Activated CD8-positive, alpha-beta memory T cell treated with anti-CD3 and anti-CD28 coated beads for 24 hours (primary cell): ENCODE measurements at regions not wholly inside any gene's neighbourhood (a gene's known extent, or its start where the extent isn't known, plus 50 kb on each side); places are given as distances from the start of the nearest gene placed in this dataset.

Source experiments
- DNase-seq: peaks from one replicate; pipeline ENCODE4 v3.0.0-alpha.2; 2020

GRCh38 chr2:220837226-220837625 lies 734.9 kb downstream of the EPHA4 start:
- no peak for DNase-seq

DNA sequence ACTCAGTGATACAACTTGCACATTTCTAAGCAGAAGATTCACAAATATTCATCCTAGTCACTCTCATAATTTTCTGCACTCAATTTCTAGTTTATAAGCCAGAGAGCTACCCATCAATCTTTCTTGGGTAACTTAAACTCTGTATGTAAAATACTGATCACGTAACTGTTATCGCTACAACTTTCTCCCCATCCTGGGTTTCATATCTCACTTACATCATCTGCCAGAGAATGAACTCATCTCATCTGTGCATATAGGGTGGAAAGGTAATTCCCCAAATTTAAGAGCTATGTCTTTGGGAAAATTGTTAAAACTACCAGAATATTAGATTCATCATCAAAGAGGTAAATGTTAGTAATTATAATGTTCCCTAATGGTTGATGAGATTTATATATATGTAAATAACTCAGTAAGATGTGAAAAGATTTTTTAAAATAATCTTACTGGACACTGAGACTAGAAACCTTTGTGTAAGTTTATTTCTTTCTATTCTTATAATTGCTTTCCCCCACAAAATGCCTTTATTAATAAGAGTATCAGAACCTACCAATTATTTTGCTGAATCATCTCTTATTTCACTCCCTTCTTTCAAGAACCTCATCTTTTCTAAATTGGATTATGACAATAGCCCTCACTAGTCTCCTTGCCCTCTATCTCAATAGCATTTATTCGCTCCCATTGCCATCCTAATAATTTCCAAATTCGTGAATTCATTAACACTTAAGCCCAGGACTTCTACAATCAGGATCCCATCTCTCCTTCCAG lies 729.0 kb downstream of the EPHA4 start:
- DNase-seq, result no peak

GRCh38 chr2:220845766-220846273 lies 726.3 kb downstream of the EPHA4 start:
- DNase-seq, result no peak

DNA sequence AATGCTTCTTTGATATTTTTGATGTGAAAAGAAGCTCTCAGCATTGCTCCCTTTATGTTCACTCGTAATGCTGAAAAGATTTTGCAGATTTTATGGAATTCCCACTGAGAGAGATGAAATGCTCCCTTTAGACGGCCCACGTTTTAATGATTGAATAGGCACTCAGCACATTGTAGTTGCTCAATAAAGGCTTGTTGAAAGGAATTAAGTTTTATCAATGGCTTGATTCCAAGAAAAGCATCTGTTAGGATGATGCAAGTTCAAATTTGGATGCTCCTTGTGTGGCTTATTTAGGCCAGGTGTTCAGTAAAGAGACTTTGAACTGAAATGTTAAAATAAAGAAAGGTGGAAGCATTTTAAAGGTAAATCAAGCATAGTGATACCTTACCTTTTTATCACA lies 725.1 kb downstream of the EPHA4 start:
- no peak for DNase-seq

- DNase-seq, result no peak
Observed at GRCh38 chr2:220847589-220847988, 724.5 kb downstream of the EPHA4 start.

- no peak for DNase-seq
Observed at GRCh38 chr2:220849433-220849832, 722.7 kb downstream of the EPHA4 start.

DNA sequence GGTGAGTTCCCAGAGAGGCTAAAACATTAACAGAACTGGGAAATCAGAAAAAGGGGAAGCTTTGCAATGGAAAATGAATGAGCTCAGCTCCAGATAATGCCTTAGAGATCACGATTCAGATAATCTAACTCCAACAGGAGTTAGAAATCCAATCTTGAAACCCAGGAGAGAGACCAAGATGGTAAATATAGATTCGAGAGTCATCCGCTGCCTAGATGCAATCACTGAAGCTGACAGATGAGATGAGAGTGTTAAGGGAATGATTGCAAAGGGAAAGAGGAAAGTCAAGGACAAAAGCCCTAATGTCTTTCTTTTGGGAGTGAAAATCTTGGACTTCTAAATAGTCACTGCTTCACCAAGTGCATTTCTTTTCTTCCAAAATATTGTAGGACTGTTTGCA lies 722.0 kb downstream of the EPHA4 start:
- DNase-seq, result no peak

- no peak for DNase-seq
Observed at GRCh38 chr2:220855296-220855695, 716.8 kb downstream of the EPHA4 start.

DNA sequence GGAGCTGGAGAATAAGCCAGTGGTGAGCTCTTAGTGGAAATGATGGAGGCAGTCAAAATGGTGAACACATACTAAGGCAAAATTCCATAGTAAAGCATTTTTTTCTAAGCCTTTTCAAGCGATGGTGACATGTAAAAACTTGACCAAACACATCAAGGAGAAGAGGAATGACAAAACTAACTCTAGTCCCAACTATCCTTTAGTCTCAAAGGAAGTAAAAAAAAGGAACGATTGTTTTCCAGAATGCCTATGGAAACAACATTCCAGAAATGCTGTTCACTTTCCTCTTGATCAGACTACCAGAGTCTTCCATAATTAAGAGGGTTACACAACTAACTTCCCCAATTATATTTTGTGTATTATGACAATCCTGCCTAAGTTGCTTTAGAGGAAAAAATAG lies 715.6 kb downstream of the EPHA4 start:
- DNase-seq, result no peak

GRCh38 chr2:220857368-220857767 lies 714.7 kb downstream of the EPHA4 start:
- no peak for DNase-seq

GRCh38 chr2:220858101-220858500 lies 714.0 kb downstream of the EPHA4 start:
- no peak for DNase-seq

- DNase-seq, result no peak
Observed at GRCh38 chr2:220871909-220872308, 700.2 kb downstream of the EPHA4 start.

- no peak for DNase-seq
Observed at GRCh38 chr2:220876080-220876824, 695.9 kb downstream of the EPHA4 start.

DNA sequence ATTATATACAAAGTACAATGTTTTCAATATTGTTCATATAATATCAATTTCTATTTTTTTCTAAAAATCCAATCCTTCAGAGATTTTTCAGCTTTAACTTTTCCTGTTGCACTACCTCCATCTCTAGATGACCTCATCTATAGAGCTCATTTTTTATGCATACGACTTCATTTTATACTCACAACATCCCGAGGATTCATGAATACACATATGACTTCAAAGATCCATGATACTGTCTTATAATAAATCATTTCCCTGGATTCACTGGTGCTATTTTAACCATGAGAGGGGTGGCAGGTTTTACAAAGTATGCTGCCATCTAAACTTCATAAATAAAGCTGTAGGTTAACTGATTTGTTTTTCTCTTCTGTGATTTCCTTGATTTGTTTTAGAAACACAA lies 694.6 kb downstream of the EPHA4 start:
- no peak for DNase-seq

GRCh38 chr2:220877897-220878296 lies 694.2 kb downstream of the EPHA4 start:
- DNase-seq, result no peak

- DNase-seq, result no peak
Observed at GRCh38 chr2:220880623-220881596, 691.2 kb downstream of the EPHA4 start.

GRCh38 chr2:220882507-220882906 lies 689.6 kb downstream of the EPHA4 start:
- DNase-seq, result no peak

- no peak for DNase-seq
Observed at GRCh38 chr2:220885593-220885992, 686.5 kb downstream of the EPHA4 start.

DNA sequence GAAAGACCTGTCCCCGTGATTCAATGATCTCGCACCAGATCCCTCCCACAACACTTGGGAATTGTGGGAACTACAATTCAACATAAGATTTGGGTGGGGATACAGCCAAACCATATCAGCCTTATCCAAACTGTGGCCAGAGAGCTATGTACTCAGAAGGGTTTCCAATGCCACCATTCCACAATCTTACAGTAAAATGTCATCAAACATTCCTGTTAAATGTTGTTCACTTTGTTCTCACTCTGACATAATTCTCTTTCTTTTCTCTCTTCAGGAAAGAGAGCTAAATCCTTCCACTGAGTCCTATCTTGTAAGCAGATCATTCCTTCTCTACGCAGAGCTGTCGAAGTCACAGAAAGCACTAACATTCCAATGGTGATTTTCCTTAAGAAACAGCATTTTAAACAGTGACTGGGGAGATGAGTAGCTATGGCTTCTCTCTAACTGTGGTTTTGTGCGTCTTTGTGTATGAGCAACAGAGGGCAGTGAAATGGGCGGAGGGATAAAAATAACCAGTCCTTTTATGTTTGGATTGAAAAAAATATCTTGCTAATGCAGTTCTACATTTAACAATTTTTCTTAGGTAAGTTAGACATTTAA lies 684.7 kb downstream of the EPHA4 start:
- DNase-seq, result no peak

GRCh38 chr2:220887876-220888275 lies 684.2 kb downstream of the EPHA4 start:
- no peak for DNase-seq

DNA sequence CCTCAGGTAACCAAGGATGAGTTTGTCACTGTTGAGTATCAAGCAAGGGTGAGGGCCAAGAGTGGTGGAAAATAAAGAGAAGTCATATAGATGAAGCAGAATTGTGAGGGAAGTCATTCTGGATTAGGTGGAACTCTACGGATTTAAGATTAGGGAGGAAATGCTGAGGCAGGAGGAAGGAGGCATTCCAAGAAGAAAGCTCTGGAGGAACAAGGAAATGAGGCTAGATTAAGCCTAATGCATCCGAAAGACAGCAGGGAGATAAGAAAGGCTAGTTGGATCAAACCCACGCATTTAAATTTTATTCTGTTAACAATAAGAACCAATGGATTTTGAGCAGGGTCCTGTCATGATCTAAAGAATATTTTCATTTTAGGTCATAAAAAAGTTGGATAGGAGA lies 681.2 kb downstream of the EPHA4 start:
- no peak for DNase-seq

- DNase-seq, result no peak
Observed at GRCh38 chr2:220891405-220891804, 680.7 kb downstream of the EPHA4 start.
